Muscle of back (tissue), 3 donors: ENCODE measurements at regions not wholly inside any gene's neighbourhood (a gene's known extent, or its start where the extent isn't known, plus 50 kb on each side); places are given as distances from the start of the nearest gene placed in this dataset.

Source experiments
- DNase-seq, 3 donors: peaks; one replicate each; pipeline versions ENCODE4 v3.0.0 to v3.0.0-alpha.2; 2013

GRCh38 chr2:217165547-217165946 lies 305.7 kb upstream of the TNP1 start:
- no peak for DNase-seq

GRCh38 chr2:217163987-217164386 lies 304.1 kb upstream of the TNP1 start:
- no peak for DNase-seq

- DNase-seq = peak in 1 of 3 donors; percentile 76
Measured at GRCh38 chr2:217162533-217162932, 302.7 kb upstream of the TNP1 start.

- no peak for DNase-seq
Measured at GRCh38 chr2:217160978-217161973, 301.4 kb upstream of the TNP1 start.

- no peak for DNase-seq
Measured at GRCh38 chr2:217160103-217160743, 300.4 kb upstream of the TNP1 start.

- no peak for DNase-seq
Measured at GRCh38 chr2:217158928-217159327, 299.1 kb upstream of the TNP1 start.

GRCh38 chr2:217157581-217157980 lies 297.7 kb upstream of the TNP1 start:
- no peak for DNase-seq

GRCh38 chr2:217156801-217157200 lies 296.9 kb upstream of the TNP1 start:
- DNase-seq = no peak

GRCh38 chr2:217154923-217155322 lies 295.1 kb upstream of the TNP1 start:
- DNase-seq = no peak

GRCh38 chr2:217153510-217153909 lies 293.6 kb upstream of the TNP1 start:
- no peak for DNase-seq

- DNase-seq = no peak
Measured at GRCh38 chr2:217152831-217153230, 293.0 kb upstream of the TNP1 start.

- no peak for DNase-seq
Measured at GRCh38 chr2:217151509-217152206, 291.8 kb upstream of the TNP1 start.

GRCh38 chr2:217150236-217150635 lies 290.4 kb upstream of the TNP1 start:
- no peak for DNase-seq

GRCh38 chr2:217149087-217149660 lies 289.3 kb upstream of the TNP1 start:
- no peak for DNase-seq

GRCh38 chr2:217147818-217148217 lies 288.0 kb upstream of the TNP1 start:
- no peak for DNase-seq

- no peak for DNase-seq
Measured at GRCh38 chr2:217146956-217147355, 287.1 kb upstream of the TNP1 start.

GRCh38 chr2:217142649-217143266 lies 282.9 kb upstream of the TNP1 start:
- no peak for DNase-seq

GRCh38 chr2:217138284-217138683 lies 278.4 kb upstream of the TNP1 start:
- DNase-seq = no peak

- DNase-seq = no peak
Measured at GRCh38 chr2:217127744-217128143, 267.9 kb upstream of the TNP1 start.

- DNase-seq = peak in 1 of 3 donors; percentile 22
Measured at GRCh38 chr2:217125014-217125413, 265.1 kb upstream of the TNP1 start.

- DNase-seq = no peak
Measured at GRCh38 chr2:217124050-217124449, 264.2 kb upstream of the TNP1 start.

GRCh38 chr2:217121565-217121964 lies 261.7 kb upstream of the TNP1 start:
- no peak for DNase-seq
